ENCODE measurements at regions not wholly inside any gene's neighbourhood (a gene's known extent, or its start where the extent isn't known, plus 50 kb on each side); places are given as distances from the start of the nearest gene placed in this dataset.

DNA sequence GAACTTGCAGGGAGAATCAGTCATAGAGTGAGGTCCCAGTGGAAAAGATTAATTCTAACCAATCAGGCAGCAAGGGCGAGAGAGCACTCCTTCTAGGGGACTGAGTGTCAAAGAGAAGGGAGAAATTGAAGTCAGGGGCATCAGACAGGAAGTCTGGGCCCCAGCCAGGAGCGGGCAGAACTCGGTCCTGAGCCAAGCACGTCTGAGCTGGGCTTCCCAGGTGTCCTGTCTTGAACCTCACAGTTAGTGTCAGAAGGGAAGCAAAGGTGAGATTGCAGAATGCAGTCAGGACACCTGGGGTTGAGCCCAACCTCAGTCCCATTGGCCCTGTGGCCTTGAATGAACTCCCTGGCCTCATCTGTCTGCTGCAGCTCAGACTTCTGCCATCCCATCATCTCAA lies 220.9 kb downstream of the SMAD2 start:
- ATAC-seq = no peak
- TF ChIP-seq, protein P1, sequence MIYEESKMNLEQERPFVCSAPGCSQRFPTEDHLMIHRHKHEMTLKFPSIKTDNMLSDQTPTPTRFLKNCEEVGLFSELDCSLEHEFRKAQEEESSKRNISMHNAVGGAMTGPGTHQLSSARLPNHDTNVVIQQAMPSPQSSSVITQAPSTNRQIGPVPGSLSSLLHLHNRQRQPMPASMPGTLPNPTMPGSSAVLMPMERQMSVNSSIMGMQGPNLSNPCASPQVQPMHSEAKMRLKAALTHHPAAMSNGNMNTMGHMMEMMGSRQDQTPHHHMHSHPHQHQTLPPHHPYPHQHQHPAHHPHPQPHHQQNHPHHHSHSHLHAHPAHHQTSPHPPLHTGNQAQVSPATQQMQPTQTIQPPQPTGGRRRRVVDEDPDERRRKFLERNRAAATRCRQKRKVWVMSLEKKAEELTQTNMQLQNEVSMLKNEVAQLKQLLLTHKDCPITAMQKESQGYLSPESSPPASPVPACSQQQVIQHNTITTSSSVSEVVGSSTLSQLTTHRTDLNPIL (CRISPR knock-in tag; IDR thresholded peaks at IDR 0.05; ENCODE audit: low read depth) = no peak
- TF ChIP-seq TOX (CRISPR knock-in tag; IDR thresholded peaks at IDR 0.05; ENCODE audit: borderline replicate concordance) = no peak
- TF ChIP-seq, protein P2, sequence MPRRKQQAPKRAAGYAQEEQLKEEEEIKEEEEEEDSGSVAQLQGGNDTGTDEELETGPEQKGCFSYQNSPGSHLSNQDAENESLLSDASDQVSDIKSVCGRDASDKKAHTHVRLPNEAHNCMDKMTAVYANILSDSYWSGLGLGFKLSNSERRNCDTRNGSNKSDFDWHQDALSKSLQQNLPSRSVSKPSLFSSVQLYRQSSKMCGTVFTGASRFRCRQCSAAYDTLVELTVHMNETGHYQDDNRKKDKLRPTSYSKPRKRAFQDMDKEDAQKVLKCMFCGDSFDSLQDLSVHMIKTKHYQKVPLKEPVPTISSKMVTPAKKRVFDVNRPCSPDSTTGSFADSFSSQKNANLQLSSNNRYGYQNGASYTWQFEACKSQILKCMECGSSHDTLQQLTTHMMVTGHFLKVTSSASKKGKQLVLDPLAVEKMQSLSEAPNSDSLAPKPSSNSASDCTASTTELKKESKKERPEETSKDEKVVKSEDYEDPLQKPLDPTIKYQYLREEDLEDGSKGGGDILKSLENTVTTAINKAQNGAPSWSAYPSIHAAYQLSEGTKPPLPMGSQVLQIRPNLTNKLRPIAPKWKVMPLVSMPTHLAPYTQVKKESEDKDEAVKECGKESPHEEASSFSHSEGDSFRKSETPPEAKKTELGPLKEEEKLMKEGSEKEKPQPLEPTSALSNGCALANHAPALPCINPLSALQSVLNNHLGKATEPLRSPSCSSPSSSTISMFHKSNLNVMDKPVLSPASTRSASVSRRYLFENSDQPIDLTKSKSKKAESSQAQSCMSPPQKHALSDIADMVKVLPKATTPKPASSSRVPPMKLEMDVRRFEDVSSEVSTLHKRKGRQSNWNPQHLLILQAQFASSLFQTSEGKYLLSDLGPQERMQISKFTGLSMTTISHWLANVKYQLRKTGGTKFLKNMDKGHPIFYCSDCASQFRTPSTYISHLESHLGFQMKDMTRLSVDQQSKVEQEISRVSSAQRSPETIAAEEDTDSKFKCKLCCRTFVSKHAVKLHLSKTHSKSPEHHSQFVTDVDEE (CRISPR knock-in tag; IDR thresholded peaks at IDR 0.05) = no peak

DNA sequence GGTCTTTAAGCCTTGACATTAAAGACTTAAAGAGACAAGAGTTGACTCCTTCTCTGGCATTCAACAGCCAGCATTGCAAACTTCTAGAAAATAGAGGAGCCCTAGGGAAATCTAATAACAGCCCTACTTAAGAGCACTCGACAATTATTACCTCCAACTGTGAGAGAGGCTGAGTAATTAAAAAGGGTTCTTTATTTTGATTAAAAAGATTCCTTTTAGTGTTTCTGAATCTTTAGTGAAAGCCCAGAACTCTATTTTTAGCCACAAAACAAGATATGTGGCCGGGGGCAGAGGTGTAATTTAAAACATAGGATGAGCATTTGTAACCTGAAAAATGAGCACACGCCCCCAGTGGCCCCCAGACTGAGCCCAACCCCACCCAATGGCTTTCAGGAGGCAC lies 222.3 kb downstream of the SMAD2 start:
- no peak for ATAC-seq

More for the DNA sequence above, 222.3 kb downstream of the SMAD2 start:
- TF ChIP-seq, protein P2 (CRISPR knock-in tag; IDR thresholded peaks at IDR 0.05) = no peak
- TF ChIP-seq ARNTL (CRISPR knock-in tag; IDR thresholded peaks at IDR 0.05; ENCODE audit: borderline replicate concordance, low read depth) (no peak), ESRRG (CRISPR knock-in tag; IDR thresholded peaks at IDR 0.05) (no peak), OSR1 (CRISPR knock-in tag; IDR thresholded peaks at IDR 0.05) (no peak), ZFP3 (CRISPR knock-in tag; IDR thresholded peaks at IDR 0.05) (no peak), TOX (CRISPR knock-in tag; IDR thresholded peaks at IDR 0.05; ENCODE audit: borderline replicate concordance) (no peak), ZNF565 (CRISPR knock-in tag; conservative IDR thresholded peaks at IDR 0.05; ENCODE audit: low read depth) (no peak), PPARA (CRISPR knock-in tag; IDR thresholded peaks at IDR 0.05; ENCODE audit: borderline replicate concordance) (no peak), GLIS3 (CRISPR knock-in tag; IDR thresholded peaks at IDR 0.05) (no peak), CSDC2 (CRISPR knock-in tag; IDR thresholded peaks at IDR 0.05) (no peak), ISL1 (CRISPR knock-in tag; IDR thresholded peaks at IDR 0.05) (no peak), RARB (CRISPR knock-in tag; IDR thresholded peaks at IDR 0.05) (no peak), ZNF70 (CRISPR knock-in tag; IDR thresholded peaks at IDR 0.05) (no peak), ZFP30 (CRISPR knock-in tag; IDR thresholded peaks at IDR 0.05) (no peak), ZC3H10 (CRISPR knock-in tag; IDR thresholded peaks at IDR 0.05) (no peak), BACH2 (CRISPR knock-in tag; IDR thresholded peaks at IDR 0.05; ENCODE audit: borderline replicate concordance) (no peak)
- TF ChIP-seq, protein P3, sequence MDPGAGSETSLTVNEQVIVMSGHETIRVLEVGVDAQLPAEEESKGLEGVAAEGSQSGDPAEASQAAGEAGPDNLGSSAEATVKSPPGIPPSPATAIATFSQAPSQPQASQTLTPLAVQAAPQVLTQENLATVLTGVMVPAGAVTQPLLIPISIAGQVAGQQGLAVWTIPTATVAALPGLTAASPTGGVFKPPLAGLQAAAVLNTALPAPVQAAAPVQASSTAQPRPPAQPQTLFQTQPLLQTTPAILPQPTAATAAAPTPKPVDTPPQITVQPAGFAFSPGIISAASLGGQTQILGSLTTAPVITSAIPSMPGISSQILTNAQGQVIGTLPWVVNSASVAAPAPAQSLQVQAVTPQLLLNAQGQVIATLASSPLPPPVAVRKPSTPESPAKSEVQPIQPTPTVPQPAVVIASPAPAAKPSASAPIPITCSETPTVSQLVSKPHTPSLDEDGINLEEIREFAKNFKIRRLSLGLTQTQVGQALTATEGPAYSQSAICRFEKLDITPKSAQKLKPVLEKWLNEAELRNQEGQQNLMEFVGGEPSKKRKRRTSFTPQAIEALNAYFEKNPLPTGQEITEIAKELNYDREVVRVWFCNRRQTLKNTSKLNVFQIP (CRISPR knock-in tag; IDR thresholded peaks at IDR 0.05; ENCODE audit: borderline replicate concordance, low read depth) = no peak
- TF ChIP-seq, protein P1 (CRISPR knock-in tag; IDR thresholded peaks at IDR 0.05; ENCODE audit: low read depth) = no peak
- TF ChIP-seq, protein P4, sequence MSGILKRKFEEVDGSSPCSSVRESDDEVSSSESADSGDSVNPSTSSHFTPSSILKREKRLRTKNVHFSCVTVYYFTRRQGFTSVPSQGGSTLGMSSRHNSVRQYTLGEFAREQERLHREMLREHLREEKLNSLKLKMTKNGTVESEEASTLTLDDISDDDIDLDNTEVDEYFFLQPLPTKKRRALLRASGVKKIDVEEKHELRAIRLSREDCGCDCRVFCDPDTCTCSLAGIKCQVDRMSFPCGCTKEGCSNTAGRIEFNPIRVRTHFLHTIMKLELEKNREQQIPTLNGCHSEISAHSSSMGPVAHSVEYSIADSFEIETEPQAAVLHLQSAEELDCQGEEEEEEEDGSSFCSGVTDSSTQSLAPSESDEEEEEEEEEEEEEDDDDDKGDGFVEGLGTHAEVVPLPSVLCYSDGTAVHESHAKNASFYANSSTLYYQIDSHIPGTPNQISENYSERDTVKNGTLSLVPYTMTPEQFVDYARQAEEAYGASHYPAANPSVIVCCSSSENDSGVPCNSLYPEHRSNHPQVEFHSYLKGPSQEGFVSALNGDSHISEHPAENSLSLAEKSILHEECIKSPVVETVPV (CRISPR knock-in tag; IDR thresholded peaks at IDR 0.05) = no peak
- TF ChIP-seq, protein P5, sequence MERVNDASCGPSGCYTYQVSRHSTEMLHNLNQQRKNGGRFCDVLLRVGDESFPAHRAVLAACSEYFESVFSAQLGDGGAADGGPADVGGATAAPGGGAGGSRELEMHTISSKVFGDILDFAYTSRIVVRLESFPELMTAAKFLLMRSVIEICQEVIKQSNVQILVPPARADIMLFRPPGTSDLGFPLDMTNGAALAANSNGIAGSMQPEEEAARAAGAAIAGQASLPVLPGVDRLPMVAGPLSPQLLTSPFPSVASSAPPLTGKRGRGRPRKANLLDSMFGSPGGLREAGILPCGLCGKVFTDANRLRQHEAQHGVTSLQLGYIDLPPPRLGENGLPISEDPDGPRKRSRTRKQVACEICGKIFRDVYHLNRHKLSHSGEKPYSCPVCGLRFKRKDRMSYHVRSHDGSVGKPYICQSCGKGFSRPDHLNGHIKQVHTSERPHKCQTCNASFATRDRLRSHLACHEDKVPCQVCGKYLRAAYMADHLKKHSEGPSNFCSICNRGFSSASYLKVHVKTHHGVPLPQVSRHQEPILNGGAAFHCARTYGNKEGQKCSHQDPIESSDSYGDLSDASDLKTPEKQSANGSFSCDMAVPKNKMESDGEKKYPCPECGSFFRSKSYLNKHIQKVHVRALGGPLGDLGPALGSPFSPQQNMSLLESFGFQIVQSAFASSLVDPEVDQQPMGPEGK (CRISPR knock-in tag; IDR thresholded peaks at IDR 0.05; ENCODE audit: borderline replicate concordance) = no peak
